VCaP (cell line): ENCODE measurements at regions not wholly inside any gene's neighbourhood (a gene's known extent, or its start where the extent isn't known, plus 50 kb on each side); places are given as distances from the start of the nearest gene placed in this dataset.

ENCODE experiments used
- H3K27ac ChIP-seq: fragments of 450-650 bp; 2 replicates; pipeline ENCODE4 v1.5.1; 2017
- TF ChIP-seq, protein P1 (sequence below): fragments of 450-650 bp; conservative IDR thresholded peaks from 2 replicates; pipeline ENCODE4 v1.5.1; 2017; ENCODE audit warnings: mild to moderate bottlenecking, moderate library complexity

DNA sequence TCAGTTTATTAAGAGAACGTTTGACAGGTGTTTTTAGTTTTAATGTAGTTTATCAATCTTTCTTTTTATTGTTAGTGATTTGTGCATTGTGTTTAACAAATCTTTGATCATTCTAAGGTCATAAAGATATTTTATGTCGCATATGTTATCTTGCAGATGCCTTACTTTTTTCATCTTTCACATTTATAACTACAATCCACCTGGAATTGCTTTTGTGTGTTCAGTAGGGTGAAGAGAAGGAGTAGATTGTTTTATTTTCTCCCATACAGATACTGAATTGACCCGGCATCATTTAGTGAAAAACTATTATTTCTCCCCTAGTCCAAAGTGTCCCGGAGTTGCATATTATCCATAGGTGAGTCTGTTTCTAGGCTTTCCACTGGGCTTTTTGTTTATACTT, 179.4 kb upstream of the RGMB start:
- TF ChIP-seq, protein P1, sequence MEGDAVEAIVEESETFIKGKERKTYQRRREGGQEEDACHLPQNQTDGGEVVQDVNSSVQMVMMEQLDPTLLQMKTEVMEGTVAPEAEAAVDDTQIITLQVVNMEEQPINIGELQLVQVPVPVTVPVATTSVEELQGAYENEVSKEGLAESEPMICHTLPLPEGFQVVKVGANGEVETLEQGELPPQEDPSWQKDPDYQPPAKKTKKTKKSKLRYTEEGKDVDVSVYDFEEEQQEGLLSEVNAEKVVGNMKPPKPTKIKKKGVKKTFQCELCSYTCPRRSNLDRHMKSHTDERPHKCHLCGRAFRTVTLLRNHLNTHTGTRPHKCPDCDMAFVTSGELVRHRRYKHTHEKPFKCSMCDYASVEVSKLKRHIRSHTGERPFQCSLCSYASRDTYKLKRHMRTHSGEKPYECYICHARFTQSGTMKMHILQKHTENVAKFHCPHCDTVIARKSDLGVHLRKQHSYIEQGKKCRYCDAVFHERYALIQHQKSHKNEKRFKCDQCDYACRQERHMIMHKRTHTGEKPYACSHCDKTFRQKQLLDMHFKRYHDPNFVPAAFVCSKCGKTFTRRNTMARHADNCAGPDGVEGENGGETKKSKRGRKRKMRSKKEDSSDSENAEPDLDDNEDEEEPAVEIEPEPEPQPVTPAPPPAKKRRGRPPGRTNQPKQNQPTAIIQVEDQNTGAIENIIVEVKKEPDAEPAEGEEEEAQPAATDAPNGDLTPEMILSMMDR, result no peak
- no peak overlapping the region for H3K27ac ChIP-seq

DNA sequence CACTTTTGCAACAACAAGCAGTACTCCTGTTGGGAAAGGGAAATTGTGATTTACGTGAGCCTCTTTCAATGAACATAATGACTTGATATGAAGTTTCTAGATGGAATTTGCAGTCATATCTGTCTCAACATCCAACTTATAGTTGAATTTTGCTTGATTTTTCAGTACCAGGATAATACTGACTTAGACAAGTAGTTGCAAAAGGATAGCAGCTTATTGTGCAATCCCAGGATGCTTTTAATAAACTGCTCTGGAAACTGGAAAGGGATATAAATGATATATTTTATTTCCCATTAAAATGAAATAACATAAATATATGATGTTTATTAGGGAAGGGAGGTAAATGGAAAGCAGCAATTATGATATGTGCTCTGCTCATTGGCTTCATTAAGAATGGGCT, 174.4 kb upstream of the RGMB start:
- no peak overlapping the region for H3K27ac ChIP-seq
- TF ChIP-seq, protein P1, result no peak

DNA sequence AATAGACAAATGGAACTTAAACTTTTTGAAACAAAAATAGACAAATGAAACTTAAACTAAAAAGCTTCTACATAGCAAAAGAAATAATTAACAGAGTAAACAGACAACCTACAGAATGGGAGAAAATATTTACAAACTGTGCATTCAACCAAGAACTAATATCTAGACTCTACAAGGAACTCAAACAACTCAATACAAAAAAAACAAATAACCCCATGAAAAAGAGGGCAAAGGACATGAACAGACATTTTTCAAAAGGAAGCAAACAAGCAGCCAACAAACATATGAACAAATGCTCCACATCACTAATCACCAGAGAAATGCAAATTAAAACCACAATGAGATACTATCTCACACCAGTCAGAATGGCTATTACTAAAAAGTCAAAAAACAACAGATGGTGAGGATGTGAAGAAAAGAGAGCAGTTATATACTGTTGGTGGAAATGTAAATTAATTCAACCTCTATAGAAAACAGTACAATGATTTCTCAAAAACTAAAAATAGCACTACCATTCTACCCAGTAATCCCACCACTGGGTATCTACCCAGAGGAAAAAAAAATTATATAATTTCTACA, 170.8 kb upstream of the RGMB start:
- TF ChIP-seq, protein P1, result no peak
- no peak overlapping the region for H3K27ac ChIP-seq

DNA sequence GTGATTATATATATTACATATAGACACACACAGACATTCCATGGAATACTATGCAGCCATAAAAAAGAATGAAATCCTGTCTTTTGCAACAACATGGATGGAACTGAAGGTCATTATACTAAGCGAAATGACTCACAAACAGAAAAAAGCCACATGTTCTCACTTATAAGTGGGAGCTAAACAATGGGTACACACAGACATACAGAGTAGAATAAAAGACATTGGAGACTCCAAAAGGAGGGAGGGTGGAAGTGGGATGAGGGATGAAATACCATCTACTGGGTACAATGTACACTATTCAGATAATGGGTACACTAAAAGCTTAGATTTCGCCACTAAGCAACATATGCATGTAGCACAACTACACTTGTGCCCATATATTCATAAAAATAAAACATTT, 170.0 kb upstream of the RGMB start:
- no peak overlapping the region for H3K27ac ChIP-seq

DNA sequence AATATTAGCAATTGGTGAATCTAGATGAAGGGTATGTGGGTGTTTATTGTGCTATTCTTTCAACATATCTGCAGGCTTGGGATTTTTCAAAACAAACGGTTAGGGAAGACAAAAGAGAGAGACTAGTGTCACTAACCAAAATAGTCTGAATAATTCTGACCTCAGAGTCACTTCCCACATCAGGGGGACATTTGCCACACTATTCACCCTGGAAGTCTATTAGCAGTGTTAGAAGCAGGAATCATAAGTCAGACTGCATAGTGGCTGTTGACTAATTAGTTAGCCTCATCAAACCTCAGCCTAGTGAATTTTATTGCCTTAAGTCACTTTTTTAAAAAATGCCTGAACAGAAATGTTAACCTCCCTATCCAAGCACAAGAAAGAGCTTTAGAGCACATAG, 169.2 kb upstream of the RGMB start:
- TF ChIP-seq, protein P1, result no peak
- H3K27ac ChIP-seq, result no peak overlapping the region

More for the DNA sequence above, 170.0 kb upstream of the RGMB start:
- TF ChIP-seq, protein P1, result no peak

DNA sequence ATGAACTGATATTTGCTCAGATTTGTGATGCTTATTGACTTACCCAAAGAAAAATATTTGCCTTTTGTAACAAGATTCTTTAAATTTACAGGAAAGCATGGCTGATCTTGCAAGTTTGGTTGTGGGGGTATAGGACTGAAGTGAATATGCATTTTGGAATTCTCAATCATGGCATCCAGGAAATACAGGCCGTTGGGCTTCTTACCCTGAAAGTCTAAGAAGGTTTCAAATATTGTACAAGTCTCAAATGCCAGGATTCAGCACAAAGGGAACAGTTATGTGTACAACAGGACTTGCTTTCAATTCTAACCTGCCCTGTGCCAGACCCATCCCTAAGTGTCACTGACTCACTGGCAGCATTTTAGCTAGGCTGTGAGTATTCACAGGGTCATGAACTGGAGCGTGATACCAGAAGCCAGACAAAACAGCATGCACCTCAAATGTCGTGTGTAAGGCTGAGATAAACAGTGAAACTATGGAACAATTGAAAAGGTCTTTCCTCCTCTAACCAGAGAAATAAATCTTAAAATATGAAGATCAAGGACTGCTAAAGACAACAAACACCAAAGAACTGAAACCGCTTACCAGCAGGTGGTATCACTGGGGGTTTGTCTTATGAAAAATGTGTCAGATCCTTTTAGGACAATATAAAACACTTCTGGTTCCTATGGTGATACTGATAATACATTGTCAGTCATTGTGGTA, 168.6 kb upstream of the RGMB start:
- H3K27ac ChIP-seq, result no peak overlapping the region
- TF ChIP-seq, protein P1, result no peak

DNA sequence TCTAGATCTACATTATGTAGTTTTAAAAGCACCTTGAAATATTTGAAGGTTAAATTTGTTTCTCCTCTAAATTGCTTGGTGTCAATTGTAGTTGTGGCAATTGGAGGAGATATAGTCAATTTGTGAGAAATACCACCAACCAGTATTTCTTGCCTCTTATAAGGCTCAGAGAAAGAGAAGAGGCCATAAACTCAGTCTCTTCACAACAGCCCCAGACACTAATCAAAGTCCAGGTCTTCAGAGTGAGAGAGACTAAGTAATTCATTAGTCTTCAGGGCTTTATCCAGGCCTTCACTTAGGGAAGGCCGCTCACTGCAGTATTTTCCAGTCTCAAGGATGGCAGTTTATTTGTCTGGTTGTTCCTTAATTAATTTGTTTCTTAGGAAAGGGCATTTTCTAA, 168.0 kb upstream of the RGMB start:
- TF ChIP-seq, protein P1, result no peak
- H3K27ac ChIP-seq, result no peak overlapping the region
